HUES6 (cell line): ENCODE measurements at regions not wholly inside any gene's neighbourhood (a gene's known extent, or its start where the extent isn't known, plus 50 kb on each side); places are given as distances from the start of the nearest gene placed in this dataset.

Experiments
- H3K27ac ChIP-seq: 2 replicates; pipeline ENCODE4 v1.7.0; 2013; ENCODE audit warnings: low read depth, mild to moderate bottlenecking, low read length, inconsistent platforms
- H3K27me3 ChIP-seq: 2 replicates; pipeline ENCODE4 v1.6.1; 2013; ENCODE audit warnings: low read length; ENCODE audit not compliant: control insufficient read depth, insufficient read depth
- H3K36me3 ChIP-seq: 2 replicates; pipeline ENCODE4 v1.6.1; 2013; ENCODE audit warnings: low read length; ENCODE audit not compliant: control insufficient read depth, insufficient read depth
- H3K4me1 ChIP-seq: 2 replicates; pipeline ENCODE4 v1.6.1; 2013; ENCODE audit warnings: low read length; ENCODE audit not compliant: control insufficient read depth, insufficient read depth
- H3K4me3 ChIP-seq: 2 replicates; pipeline ENCODE4 v1.5.1; 2013; ENCODE audit warnings: low read depth, low read length
- H3K9ac ChIP-seq: one replicate; pipeline ENCODE4 v1.6.1; 2013; ENCODE audit warnings: mild to moderate bottlenecking, low read length
- H3K9me3 ChIP-seq: 2 replicates; pipeline ENCODE4 v1.6.1; 2013; ENCODE audit warnings: low read depth, low read length; ENCODE audit not compliant: control insufficient read depth, insufficient read depth

DNA sequence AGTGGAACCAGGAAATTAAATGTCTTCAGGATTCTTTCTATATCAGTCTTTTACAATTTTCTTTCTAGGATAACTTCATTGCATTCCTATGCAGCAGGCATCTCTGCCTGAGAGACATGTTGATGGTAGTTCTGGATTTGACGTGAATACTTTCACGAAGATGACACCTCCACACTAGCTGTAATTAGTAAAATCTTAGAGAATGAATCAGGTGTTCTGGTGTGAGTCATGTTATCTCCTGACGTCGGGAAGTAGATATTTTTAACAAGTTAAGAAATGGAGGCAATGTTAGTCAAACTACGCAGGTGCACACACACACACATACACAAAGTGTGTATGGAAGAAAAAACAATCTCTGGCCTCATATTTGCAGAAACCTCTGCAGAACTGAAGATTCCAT lies 1661.3 kb upstream of the MIR17HG start:
- Histone ChIP-seq H3K9me3 (no peaks in the 10 kb centered on the region), H3K36me3 (no peaks in the 10 kb centered on the region), H3K4me3 (no peak overlapping the region), H3K27ac (no peak overlapping the region), H3K9ac (no peak overlapping the region), H3K27me3 (no peaks in the 10 kb centered on the region), H3K4me1 (no peaks in the 10 kb centered on the region; the same call in 1 of the 2 replicates)

DNA sequence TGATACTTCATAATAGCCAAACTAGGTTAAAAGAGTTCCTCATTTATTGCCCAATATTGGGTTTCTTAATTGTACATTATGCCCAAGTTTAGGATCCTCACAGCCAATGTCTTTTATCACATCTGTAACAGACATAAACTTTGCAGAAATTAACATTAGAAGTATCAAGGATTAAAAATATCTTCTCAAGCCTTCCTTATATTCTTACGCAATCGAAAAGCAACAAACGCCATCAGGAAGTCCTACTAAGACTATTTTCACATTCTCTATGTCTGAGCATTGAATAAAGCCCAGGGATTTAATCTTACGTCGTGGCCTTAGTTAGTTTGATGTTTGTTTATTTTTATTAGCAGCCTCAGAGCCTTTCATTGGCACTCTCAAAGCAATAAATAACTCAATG lies 1660.4 kb upstream of the MIR17HG start:
- H3K27ac ChIP-seq, result no peak overlapping the region
- H3K4me1 ChIP-seq, result no peaks in the 10 kb centered on the region; the same call in 1 of the 2 replicates
- no peaks in the 10 kb centered on the region for H3K36me3 ChIP-seq
- no peak overlapping the region for H3K4me3 ChIP-seq
- H3K9ac ChIP-seq, result no peak overlapping the region
- no peaks in the 10 kb centered on the region for H3K9me3 ChIP-seq
- H3K27me3 ChIP-seq, result no peaks in the 10 kb centered on the region

- no peak overlapping the region for H3K9ac ChIP-seq
- no peak overlapping the region for H3K4me3 ChIP-seq
- H3K27ac ChIP-seq, result no peak overlapping the region
Measured at GRCh38 chr13:89688918-89689317, 1658.6 kb upstream of the MIR17HG start.

GRCh38 chr13:89694451-89694850 lies 1653.0 kb upstream of the MIR17HG start:
- H3K27ac ChIP-seq, result no peak overlapping the region
- H3K36me3 ChIP-seq, result no peaks in the 10 kb centered on the region
- H3K4me1 ChIP-seq, result 0 out of 2 replicates have a peak, but pooled peaks cover 3% of the 10 kb centered on the region
- H3K27me3 ChIP-seq, result no peaks in the 10 kb centered on the region
- H3K9ac ChIP-seq, result no peak overlapping the region
- H3K4me3 ChIP-seq, result no peak overlapping the region
- no peaks in the 10 kb centered on the region for H3K9me3 ChIP-seq

More at GRCh38 chr13:89688918-89689317, 1658.6 kb upstream of the MIR17HG start:
- Histone ChIP-seq H3K4me1 (no peaks in the 10 kb centered on the region; the same call in 1 of the 2 replicates), H3K9me3 (no peaks in the 10 kb centered on the region), H3K27me3 (no peaks in the 10 kb centered on the region), H3K36me3 (no peaks in the 10 kb centered on the region)

- Histone ChIP-seq H3K27me3 (no peaks in the 10 kb centered on the region), H3K36me3 (no peaks in the 10 kb centered on the region), H3K4me3 (no peak overlapping the region), H3K9ac (no peak overlapping the region), H3K27ac (no peak overlapping the region), H3K9me3 (no peaks in the 10 kb centered on the region), H3K4me1 (0 out of 2 replicates have a peak, but pooled peaks cover 3% of the 10 kb centered on the region)
Measured at GRCh38 chr13:89695343-89696257, 1651.9 kb upstream of the MIR17HG start.

- no peak overlapping the region for H3K4me3 ChIP-seq
- H3K27ac ChIP-seq, result no peak overlapping the region
- H3K9ac ChIP-seq, result no peak overlapping the region
- no peaks in the 10 kb centered on the region for H3K9me3 ChIP-seq
- no peaks in the 10 kb centered on the region for H3K27me3 ChIP-seq
- H3K4me1 ChIP-seq, result no peaks in the 10 kb centered on the region
- H3K36me3 ChIP-seq, result no peaks in the 10 kb centered on the region
Measured at GRCh38 chr13:89701913-89702312, 1645.6 kb upstream of the MIR17HG start.

GRCh38 chr13:89704040-89704439 lies 1643.4 kb upstream of the MIR17HG start:
- Histone ChIP-seq H3K9me3 (no peaks in the 10 kb centered on the region), H3K27me3 (no peaks in the 10 kb centered on the region), H3K36me3 (no peaks in the 10 kb centered on the region), H3K4me3 (no peak overlapping the region), H3K27ac (no peak overlapping the region), H3K9ac (no peak overlapping the region), H3K4me1 (no peaks in the 10 kb centered on the region)

- no peak overlapping the region for H3K27ac ChIP-seq
Measured at GRCh38 chr13:89708013-89708412, 1639.5 kb upstream of the MIR17HG start.

DNA sequence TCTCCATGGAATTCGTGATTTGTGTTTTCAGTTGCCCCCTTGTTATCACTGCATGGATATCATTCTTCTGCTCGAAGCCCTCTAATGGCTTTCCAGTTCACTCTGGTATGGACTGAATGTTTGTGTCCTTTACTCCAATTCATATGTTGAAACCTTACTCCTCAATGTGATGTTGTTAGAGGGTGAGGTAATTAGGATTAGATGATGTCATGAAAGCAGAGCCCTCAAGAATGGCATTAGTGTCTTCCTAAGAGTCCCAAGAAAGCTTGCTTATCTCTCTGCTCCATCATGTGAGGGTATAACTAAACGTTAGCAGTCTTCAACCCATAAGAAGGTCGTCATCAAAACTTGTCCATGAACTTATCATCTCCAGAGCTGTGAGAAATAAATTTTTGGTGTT lies 1626.3 kb upstream of the MIR17HG start:
- Histone ChIP-seq H3K27ac (no peak overlapping the region), H3K9me3 (no peaks in the 10 kb centered on the region), H3K4me1 (no peaks in the 10 kb centered on the region), H3K9ac (no peak overlapping the region), H3K4me3 (no peak overlapping the region), H3K27me3 (no peaks in the 10 kb centered on the region), H3K36me3 (no peaks in the 10 kb centered on the region)

More at GRCh38 chr13:89708013-89708412, 1639.5 kb upstream of the MIR17HG start:
- Histone ChIP-seq H3K4me1 (no peaks in the 10 kb centered on the region), H3K9ac (no peak overlapping the region), H3K36me3 (no peaks in the 10 kb centered on the region), H3K4me3 (no peak overlapping the region), H3K9me3 (no peaks in the 10 kb centered on the region), H3K27me3 (no peaks in the 10 kb centered on the region)

- Histone ChIP-seq H3K36me3 (no peaks in the 10 kb centered on the region), H3K4me1 (no peaks in the 10 kb centered on the region), H3K4me3 (no peak overlapping the region), H3K27me3 (no peaks in the 10 kb centered on the region), H3K9me3 (no peaks in the 10 kb centered on the region), H3K27ac (no peak overlapping the region), H3K9ac (no peak overlapping the region)
Measured at GRCh38 chr13:89726690-89727435, 1620.6 kb upstream of the MIR17HG start.

DNA sequence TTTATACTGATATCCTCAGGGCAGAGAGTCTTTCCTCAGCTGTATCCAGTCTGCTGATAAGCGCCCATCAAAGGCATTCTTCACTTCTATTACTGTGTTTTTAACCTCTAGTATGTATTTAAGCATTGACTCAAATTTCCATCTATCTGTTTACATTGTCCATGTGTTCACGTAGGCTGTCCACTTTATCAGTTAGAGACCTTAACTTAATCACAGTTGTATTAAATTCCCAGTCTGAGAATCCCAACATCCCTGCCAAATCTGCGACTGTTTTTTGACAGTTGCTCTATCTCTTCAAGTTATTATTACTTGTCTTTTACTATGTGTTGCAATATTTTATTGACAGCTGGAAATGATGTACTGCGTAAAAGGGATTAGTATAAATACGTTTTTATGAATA lies 1613.7 kb upstream of the MIR17HG start:
- Histone ChIP-seq H3K9me3 (no peaks in the 10 kb centered on the region), H3K27me3 (no peaks in the 10 kb centered on the region), H3K9ac (no peak overlapping the region), H3K4me3 (no peak overlapping the region), H3K27ac (no peak overlapping the region), H3K4me1 (0 out of 2 replicates have a peak, but pooled peaks cover 3% of the 10 kb centered on the region), H3K36me3 (no peaks in the 10 kb centered on the region)
